ENCODE measurements at regions not wholly inside any gene's neighbourhood (a gene's known extent, or its start where the extent isn't known, plus 50 kb on each side); places are given as distances from the start of the nearest gene placed in this dataset.
A peak's percentile ranks its signal among the peaks of the same experiment; 100 is the strongest.

- Histone ChIP-seq H3K79me2 (ENCODE audit: control insufficient read depth in 1 of 2, insufficient read depth in 2 of 2, low read length in 2 of 2) (no peaks in the 10 kb centered on the region), H3K4me1 (replicated peaks in 1 of 4; ENCODE audit: control insufficient read depth in 3 of 4, insufficient read depth in 4 of 4, low read length in 3 of 4) (no peaks in the 10 kb centered on the region), H2BK120ac (replicated peaks; ENCODE audit: low read depth, low read length) (no peak overlapping the region), H3K9ac (replicated peaks in 1 of 4; ENCODE audit: extremely low read depth in 1 of 4, low read depth in 3 of 4, low read length in 3 of 4) (no peak overlapping the region), H3K14ac (ENCODE audit: insufficient read length) (no peak overlapping the region), H3K4me3 (ENCODE audit: extremely low read depth in 1 of 4, insufficient read depth in 2 of 4, low read depth in 3 of 4, low read length in 4 of 4) (no peak overlapping the region), H2AK5ac (ENCODE audit: low read depth, low read length) (no peak overlapping the region), H2AFZ (ENCODE audit: low read length) (no peak overlapping the region), H4K8ac (ENCODE audit: extremely low read depth, insufficient read depth, low read length) (no peak overlapping the region), H3K18ac (ENCODE audit: extremely low read depth, low read length) (no peak overlapping the region), H3K23ac (ENCODE audit: insufficient read length) (no peak overlapping the region), H4K5ac (ENCODE audit: insufficient read length, low read depth, low read length) (no peak overlapping the region), H3K4ac (replicated peaks; ENCODE audit: insufficient read length, low read depth, low read length) (no peak overlapping the region), H3K79me1 (ENCODE audit: low read depth, low read length) (no peaks in the 10 kb centered on the region), H3K9me3 (ENCODE audit: insufficient read depth in 2 of 2, low read depth in 1 of 2, low read length in 1 of 2) (peaks cover 4 to 5% of the 10 kb centered on the region in 2 experiments; a peak in 1 of 4 replicates), H2BK5ac (ENCODE audit: low read depth, low read length) (no peak overlapping the region), H3K56ac (replicated peaks; ENCODE audit: insufficient read length, low read depth, low read length) (no peak overlapping the region), H3K36me3 (ENCODE audit: control insufficient read depth in 2 of 4, insufficient read depth in 4 of 4, low read length in 3 of 4) (no peaks in the 10 kb centered on the region), H2BK15ac (ENCODE audit: low read length) (no peak overlapping the region), H4K91ac (replicated peaks; ENCODE audit: insufficient read length, low read length) (no peak overlapping the region), H3K27me3 (replicated peaks in 1 of 4; ENCODE audit: control insufficient read depth in 3 of 4, extremely low read depth in 1 of 4, insufficient read depth in 3 of 4, low read length in 3 of 4) (no peaks in the 10 kb centered on the region), H4K20me1 (replicated peaks in 1 of 2; ENCODE audit: control insufficient read depth in 1 of 2, insufficient read depth in 2 of 2, low read length in 2 of 2) (no peaks in the 10 kb centered on the region), H2BK20ac (ENCODE audit: low read length) (0 out of 2 replicates have a peak overlapping the region, but pooled peaks have one; percentile 56), H3K23me2 (ENCODE audit: low read depth, low read length) (no peaks in the 10 kb centered on the region), H2BK12ac (ENCODE audit: low read depth, low read length) (no peak overlapping the region), H3K27ac (ENCODE audit: low read depth, low read length) (no peak overlapping the region), H3K4me2 (ENCODE audit: insufficient read depth in 1 of 2, low read depth in 2 of 2, low read length in 2 of 2) (no peak overlapping the region)
- peak; percentile 28 for FAIRE-seq
- TF ChIP-seq SIRT6 (IDR thresholded peaks at IDR 0.05; ENCODE audit: low read length) (no peak), ZNF274 (IDR thresholded peaks at IDR 0.05; ENCODE audit: borderline replicate concordance, extremely low read depth, low read length) (no peak), EZH2 (IDR thresholded peaks at IDR 0.05; ENCODE audit: low read depth, low read length, severe bottlenecking) (no peak), TEAD4 (IDR thresholded peaks at IDR 0.05; ENCODE audit: low read depth, low read length) (no peak), RBBP5 (IDR thresholded peaks at IDR 0.05; ENCODE audit: borderline replicate concordance, low read depth, low read length) (no peak), SP4 (IDR thresholded peaks at IDR 0.05; ENCODE audit: low read length) (no peak), SIN3A (conservative IDR thresholded peaks at IDR 0.05 in 1 of 2, IDR thresholded peaks at IDR 0.05 in 1 of 2; ENCODE audit: low read depth in 1 of 2, low read length in 2 of 2) (no peak), CHD1 (IDR thresholded peaks at IDR 0.05; ENCODE audit: low read depth, low read length) (no peak)
- WGBS, 2 experiments (ENCODE audit: extremely low coverage in 1 of 2, insufficient coverage in 1 of 2, insufficient read length in 1 of 2, insufficient replicate concordance in 2 of 2, low coverage in 1 of 2, low lambda C conversion rate in 2 of 2, missing lambda C conversion rate in 1 of 2) = 77% methylated on average over 1 of the region's 1 CpG; no CpG with 5 or more reads in 1 of the 2 experiments
- DNase-seq (ENCODE audit: low read depth in 1 of 2, low spot score in 2 of 2) = no peak
- CTCF ChIA-PET (ENCODE audit: partially characterized antibody) = no interaction called here
- POLR2A ChIA-PET (ENCODE audit: partially characterized antibody) = interaction anchor here (0.7 kb wide), 1 partner anchor 9 kb away, joined by 4 read pairs; no protein-coding TSS in a partner anchor
These were observed 121.2 kb upstream of the USP9X start for GRCh38 chrX:40964008-40964407.

Measured in H1 (cell line).